Lung (tissue), 11 donors: ENCODE measurements at regions not wholly inside any gene's neighbourhood (a gene's known extent, or its start where the extent isn't known, plus 50 kb on each side); places are given as distances from the start of the nearest gene placed in this dataset.

ENCODE experiments used
- ATAC-seq: fragments of 200-7000 bp; cut with Tn5 transposase; one replicate; pipeline ENCODE4 v1.9.1; 2020; ENCODE audit warnings: moderate number of reproducible peaks; ENCODE audit not compliant: insufficient read depth, low FRiP score
- DNase-seq, 3 donors: peaks; one replicate each; pipeline ENCODE4 v3.0.0-alpha.2; 2013 to 2017
- H3K27ac ChIP-seq, 2 donors: one replicate each; pipeline ENCODE4 v1.5.1; 2013; ENCODE audit warnings: mild to moderate bottlenecking in 2 of 2, moderate library complexity in 2 of 2, control low read depth in 1 of 2, inconsistent platforms in 1 of 2, low read depth in 1 of 2, low read length in 1 of 2
- H3K27me3 ChIP-seq, 3 donors: one replicate each; pipeline ENCODE4 v1.5.1; 2013; ENCODE audit warnings: low read length in 2 of 3; ENCODE audit not compliant: control insufficient read depth in 3 of 3, insufficient read depth in 3 of 3
- H3K36me3 ChIP-seq, 4 donors: one replicate each; pipeline ENCODE4 v1.5.1; 2013; ENCODE audit warnings: low read length in 4 of 4, mild to moderate bottlenecking in 1 of 4, moderate library complexity in 1 of 4; ENCODE audit not compliant: control insufficient read depth in 4 of 4, insufficient read depth in 4 of 4
- H3K4me1 ChIP-seq, 5 donors: one replicate each; pipeline ENCODE4 v1.5.1; 2013; ENCODE audit warnings: low read length in 5 of 5, mild to moderate bottlenecking in 2 of 5, moderate library complexity in 1 of 5; ENCODE audit not compliant: control insufficient read depth in 5 of 5, insufficient read depth in 5 of 5
- H3K4me3 ChIP-seq: one replicate; pipeline ENCODE4 v1.5.1; 2013; ENCODE audit warnings: mild to moderate bottlenecking, control low read depth, moderate library complexity
- H3K9ac ChIP-seq, 2 donors: one replicate each; pipeline ENCODE4 v1.5.1; 2013; ENCODE audit warnings: low read length in 2 of 2, control low read depth in 1 of 2; ENCODE audit not compliant: insufficient read depth in 1 of 2
- H3K9me3 ChIP-seq, 4 donors: one replicate each; pipeline ENCODE4 v1.5.1; 2013; ENCODE audit warnings: low read length in 3 of 4, mild to moderate bottlenecking in 1 of 4, moderate library complexity in 1 of 4; ENCODE audit not compliant: control insufficient read depth in 4 of 4, insufficient read depth in 3 of 4
- CTCF ChIP-seq: IDR thresholded peaks from 2 replicates; pipeline ENCODE4 v1.5.1; 2012; ENCODE audit warnings: mild to moderate bottlenecking; ENCODE audit errors: control extremely low read depth, extremely low read depth
- WGBS, 2 donors: extraction: QIAGEN DNeasy Blood & Tissue Kit; methylation state at CpG; one replicate each; pipeline ENCODE4 v1.1.7; 2013; 5-methylcytosine and 5-hydroxymethylcytosine counted together
- donor health status: control.
- donor health status: control.
- donor health status: Bipolar disorder and iron deficiency.
- donor health status: healthy.
- donor health status: DM: yes; HTN: yes; CAD: no.

GRCh38 chr17:69958063-69958462 is 117.0 kb upstream of the KCNJ16 start:
- Histone ChIP-seq H3K9ac (no peak overlapping the region), H3K9me3 (no peaks in the 10 kb centered on the region), H3K4me1 (peaks cover 0 to 1% (median 0%) of the 10 kb centered on the region in 5 donors), H3K36me3 (no peaks in the 10 kb centered on the region), H3K27ac (no peak overlapping the region), H3K4me3 (no peak overlapping the region), H3K27me3 (no peaks in the 10 kb centered on the region)
- ATAC-seq, result no peak
- 84 to 91% methylated on average over 3 of the region's 3 CpGs for WGBS, 2 donors
- TF ChIP-seq CTCF, result no peak
- DNase-seq, result no peak

- TF ChIP-seq CTCF, result no peak
- H3K4me3 ChIP-seq, result no peak overlapping the region
- DNase-seq (no peak), ATAC-seq (no peak)
- H3K9ac ChIP-seq, result no peak overlapping the region
- H3K36me3 ChIP-seq, result no peaks in the 10 kb centered on the region
- H3K27ac ChIP-seq, result no peak overlapping the region
- no peaks in the 10 kb centered on the region for H3K27me3 ChIP-seq
- peaks cover 0 to 1% (median 0%) of the 10 kb centered on the region in 5 donors for H3K4me1 ChIP-seq
- no peaks in the 10 kb centered on the region for H3K9me3 ChIP-seq
Measured at GRCh38 chr17:69959283-69959682, 115.7 kb upstream of the KCNJ16 start.

GRCh38 chr17:69960755-69961154 is 114.3 kb upstream of the KCNJ16 start:
- no peaks in the 10 kb centered on the region for H3K36me3 ChIP-seq
- peak in 2 of 3 donors; percentile 6 to 44 for DNase-seq
- no peak overlapping the region for H3K9ac ChIP-seq
- H3K27me3 ChIP-seq, result no peaks in the 10 kb centered on the region
- no peak overlapping the region for H3K27ac ChIP-seq
- H3K9me3 ChIP-seq, result peaks cover 0 to 5% (median 4%) of the 10 kb centered on the region in 4 donors
- H3K4me3 ChIP-seq, result no peak overlapping the region
- TF ChIP-seq CTCF, result no peak
- H3K4me1 ChIP-seq, result no peaks in the 10 kb centered on the region
- ATAC-seq, result no peak

- Histone ChIP-seq H3K9ac (no peak overlapping the region), H3K4me1 (no peaks in the 10 kb centered on the region), H3K9me3 (peaks cover 0 to 5% (median 4%) of the 10 kb centered on the region in 4 donors), H3K36me3 (no peaks in the 10 kb centered on the region), H3K27ac (no peak overlapping the region), H3K27me3 (no peaks in the 10 kb centered on the region), H3K4me3 (no peak overlapping the region)
- TF ChIP-seq CTCF, result no peak
- DNase-seq, result peak; percentile 39 to 55 (median 49)
- ATAC-seq, result no peak
- WGBS, 2 donors, result 52 to 55% methylated on average over 7 of the region's 7 CpGs
Measured at GRCh38 chr17:69961501-69962145, 113.4 kb upstream of the KCNJ16 start.
